ENCODE measurements at regions not wholly inside any gene's neighbourhood (a gene's known extent, or its start where the extent isn't known, plus 50 kb on each side); places are given as distances from the start of the nearest gene placed in this dataset.

- no peaks in the 10 kb centered on the region for H3K9me3 ChIP-seq
- TF ChIP-seq POLR2A (IDR thresholded peaks at IDR 0.05): no peak
- no peak for TF ChIP-seq CTCF (IDR thresholded peaks at IDR 0.05)
- H3K27ac ChIP-seq: no peak overlapping the region
- no peaks in the 10 kb centered on the region for H3K27me3 ChIP-seq
- H3K4me1 ChIP-seq: no peaks in the 10 kb centered on the region
- DNase-seq: no peak
- no peaks in the 10 kb centered on the region for H3K36me3 ChIP-seq
- H3K4me3 ChIP-seq: no peak overlapping the region
Observed at GRCh38 chr2:52368141-52368540, 1336.2 kb upstream of the NRXN1 start.

GRCh38 chr2:52365946-52366345 lies 1334.0 kb upstream of the NRXN1 start:
- no peak for TF ChIP-seq POLR2A (IDR thresholded peaks at IDR 0.05)
- TF ChIP-seq CTCF (IDR thresholded peaks at IDR 0.05): no peak
- Histone ChIP-seq H3K4me1 (no peaks in the 10 kb centered on the region), H3K36me3 (no peaks in the 10 kb centered on the region), H3K27me3 (no peaks in the 10 kb centered on the region), H3K4me3 (no peak overlapping the region), H3K27ac (no peak overlapping the region), H3K9me3 (no peaks in the 10 kb centered on the region)
- DNase-seq: no peak

- Histone ChIP-seq H3K36me3 (no peaks in the 10 kb centered on the region), H3K27me3 (no peaks in the 10 kb centered on the region), H3K4me3 (no peak overlapping the region), H3K27ac (no peak overlapping the region), H3K4me1 (no peaks in the 10 kb centered on the region), H3K9me3 (no peaks in the 10 kb centered on the region)
- DNase-seq: no peak
- TF ChIP-seq POLR2A (IDR thresholded peaks at IDR 0.05) (no peak), CTCF (IDR thresholded peaks at IDR 0.05) (no peak)
Observed at GRCh38 chr2:52356556-52356955, 1324.6 kb upstream of the NRXN1 start.

GRCh38 chr2:52347292-52347691 lies 1315.4 kb upstream of the NRXN1 start:
- H3K4me1 ChIP-seq: no peaks in the 10 kb centered on the region
- TF ChIP-seq CTCF (IDR thresholded peaks at IDR 0.05) (no peak), POLR2A (IDR thresholded peaks at IDR 0.05) (no peak)
- no peaks in the 10 kb centered on the region for H3K9me3 ChIP-seq
- H3K4me3 ChIP-seq: no peak overlapping the region
- no peaks in the 10 kb centered on the region for H3K36me3 ChIP-seq
- no peak overlapping the region for H3K27ac ChIP-seq
- H3K27me3 ChIP-seq: no peaks in the 10 kb centered on the region
- no peak for DNase-seq

- no peak overlapping the region for H3K4me3 ChIP-seq
- H3K27ac ChIP-seq: no peak overlapping the region
- DNase-seq: no peak
- TF ChIP-seq POLR2A (IDR thresholded peaks at IDR 0.05): no peak
- no peak for TF ChIP-seq CTCF (IDR thresholded peaks at IDR 0.05)
- H3K36me3 ChIP-seq: no peaks in the 10 kb centered on the region
- H3K9me3 ChIP-seq: no peaks in the 10 kb centered on the region
- no peaks in the 10 kb centered on the region for H3K4me1 ChIP-seq
- no peaks in the 10 kb centered on the region for H3K27me3 ChIP-seq
Observed at GRCh38 chr2:52345676-52346075, 1313.7 kb upstream of the NRXN1 start.

GRCh38 chr2:52345082-52345481 lies 1313.2 kb upstream of the NRXN1 start:
- Histone ChIP-seq H3K27ac (no peak overlapping the region), H3K36me3 (no peaks in the 10 kb centered on the region), H3K27me3 (no peaks in the 10 kb centered on the region), H3K4me1 (no peaks in the 10 kb centered on the region), H3K4me3 (no peak overlapping the region), H3K9me3 (no peaks in the 10 kb centered on the region)
- TF ChIP-seq POLR2A (IDR thresholded peaks at IDR 0.05) (no peak), CTCF (IDR thresholded peaks at IDR 0.05) (no peak)
- DNase-seq: no peak

Measured in Peyer's patch (tissue), 4 donors.